A549 (cell line): ENCODE measurements at regions not wholly inside any gene's neighbourhood (a gene's known extent, or its start where the extent isn't known, plus 50 kb on each side); places are given as distances from the start of the nearest gene placed in this dataset.

ENCODE experiments used
- ATAC-seq, 2 experiments: fragments of 200-7000 bp in 1 of 2; fragments of >200 bp in 1 of 2; cut with Nextera tagmentation in 1 of 2; cut with Tn5 transposase in 1 of 2; 3 replicates each; pipeline versions ENCODE4 v1.8.0 to v1.9.1; 2018 to 2020; ENCODE audit warnings: mild to moderate bottlenecking in 1 of 2, moderate library complexity in 1 of 2
- CTCF ChIA-PET: fragments of 300-600 bp; sonication (Branson Sonifier 250); formaldehyde crosslinking; extraction: SDS; loops from one replicate; lab custom pipeline; 2021; ENCODE audit warnings: antibody characterized with exemption, inconsistent platforms; lab: Yijun Ruan, JAX
- POLR2A ChIA-PET: fragments of 350-600 bp; formaldehyde crosslinking; extraction: SDS; loops from one replicate; lab custom pipeline; 2021; ENCODE audit warnings: antibody characterized with exemption, inconsistent platforms; lab: Yijun Ruan, JAX
- DNase-seq, 2 experiments: peaks; one replicate each; pipeline versions ENCODE4 v3.0.0 to v3.0.0-alpha.2; 2011 to 2016; ENCODE audit warnings: low read depth in 1 of 2, low spot score in 1 of 2
- FAIRE-seq: peaks from 2 replicates; lab custom pipeline; 2011; peaks lifted over from hg19 to GRCh38; lab: Jason Lieb, UNC
- H3K27ac ChIP-seq, 2 experiments: fragments of >200 bp; sonication (Bioruptor Twin); formaldehyde crosslinking; 3 replicates each; pipeline ENCODE4 v1.5.1; 2016 to 2017
- H3K4me1 ChIP-seq: fragments of >200 bp; sonication (Bioruptor Twin); formaldehyde crosslinking; 3 replicates; pipeline ENCODE4 v1.6.1; 2016
- H3K4me2 ChIP-seq: fragments of >200 bp; sonication (Bioruptor Twin); formaldehyde crosslinking; 3 replicates; pipeline ENCODE4 v1.6.1; 2016
- H3K4me3 ChIP-seq: fragments of >200 bp; sonication (Bioruptor Twin); formaldehyde crosslinking; 3 replicates; pipeline ENCODE4 v1.5.1; 2016
- H3K9me3 ChIP-seq: fragments of >200 bp; sonication (Bioruptor Twin); formaldehyde crosslinking; 3 replicates; pipeline ENCODE4 v1.6.1; 2016
- CBX2 ChIP-seq: fragments of 200-600 bp; sonication (generic); IDR thresholded peaks from 2 replicates; pipeline ENCODE4 v1.6.1; 2016; ENCODE audit warnings: low read depth, mild to moderate bottlenecking, borderline replicate concordance
- CHD4 ChIP-seq: fragments of 200-600 bp; sonication (generic); IDR thresholded peaks from 2 replicates; pipeline ENCODE4 v1.6.1; 2016; ENCODE audit warnings: antibody characterized with exemption, mild to moderate bottlenecking, borderline replicate concordance
- EHF ChIP-seq: fragments of 250-450 bp; sonication (Bioruptor Pico); IDR thresholded peaks from 2 replicates; pipeline ENCODE4 v1.5.0; 2020; ENCODE audit warnings: mild to moderate bottlenecking
- FOSL2 ChIP-seq, 2 experiments: fragments of 450-650 bp in 1 of 2; fragments of >200 bp in 1 of 2; sonication (Bioruptor Twin) in 1 of 2; formaldehyde crosslinking; IDR thresholded peaks; 2 replicates each; pipeline versions ENCODE4 v1.5.0 to v1.6.1; 2016 to 2020; ENCODE audit warnings: mild to moderate bottlenecking in 1 of 2, moderate library complexity in 1 of 2
- HDAC2 ChIP-seq: fragments of 200-600 bp; sonication (generic); IDR thresholded peaks from 2 replicates; pipeline ENCODE4 v1.6.1; 2016
- HES2 ChIP-seq: fragments of >200 bp; sonication (Bioruptor Twin); formaldehyde crosslinking; IDR thresholded peaks from 2 replicates; pipeline ENCODE4 v1.6.1; 2016
- HOXA7 ChIP-seq: fragments of 250-450 bp; sonication (Bioruptor Pico); IDR thresholded peaks from 2 replicates; pipeline ENCODE4 v1.5.0; 2020; ENCODE audit warnings: mild to moderate bottlenecking, moderate library complexity
- JUN ChIP-seq, 2 experiments: fragments of >200 bp; sonication (Bioruptor Twin); formaldehyde crosslinking; IDR thresholded peaks; 2 replicates in 1 of 2; 3 replicates in 1 of 2; pipeline ENCODE4 v1.6.1; 2016 to 2017
- KDM5A ChIP-seq: fragments of 200-600 bp; sonication (generic); IDR thresholded peaks from 2 replicates; pipeline ENCODE4 v1.6.1; 2016; ENCODE audit warnings: antibody characterized with exemption, mild to moderate bottlenecking
- MAFK ChIP-seq: fragments of 450-650 bp; IDR thresholded peaks from 2 replicates; pipeline ENCODE4 v1.6.1; 2014; ENCODE audit not compliant: partially characterized antibody
- MYC ChIP-seq: IDR thresholded peaks from 2 replicates; pipeline ENCODE4 v1.6.1; 2012; ENCODE audit warnings: mild to moderate bottlenecking, inconsistent platforms, low read length, improper control_type of control experiment, borderline replicate concordance
- NPAS2 ChIP-seq: fragments of 250-450 bp; sonication (Bioruptor Pico); IDR thresholded peaks from 2 replicates; pipeline ENCODE4 v1.8.0; 2022; ENCODE audit warnings: mild to moderate bottlenecking, moderate library complexity, borderline replicate concordance
- PBX3 ChIP-seq: IDR thresholded peaks from 2 replicates; pipeline ENCODE4 v1.6.1; 2012
- POLR2A ChIP-seq: IDR thresholded peaks from 2 replicates; pipeline ENCODE4 v1.6.1; 2012; ENCODE audit warnings: mild to moderate bottlenecking, low read length
- POLR2AphosphoS2 ChIP-seq: conservative IDR thresholded peaks from 2 replicates; pipeline ENCODE4 v1.6.1; 2012; ENCODE audit warnings: low read length, improper control_type of control experiment, inconsistent platforms
- REST ChIP-seq: fragments of 200-600 bp; sonication (generic); IDR thresholded peaks from 2 replicates; pipeline ENCODE4 v1.6.1; 2016; ENCODE audit warnings: antibody characterized with exemption, mild to moderate bottlenecking, moderate library complexity
- SMC3 ChIP-seq: fragments of >200 bp; sonication (Bioruptor Twin); formaldehyde crosslinking; IDR thresholded peaks from 3 replicates; pipeline ENCODE4 v1.6.1; 2018; ENCODE audit warnings: inconsistent platforms
- ZFP36 ChIP-seq: fragments of 450-650 bp; IDR thresholded peaks from 2 replicates; pipeline ENCODE4 v1.6.1; 2014; ENCODE audit warnings: borderline replicate concordance; ENCODE audit not compliant: partially characterized antibody
- ZNF302 ChIP-seq: fragments of 250-450 bp; sonication (Bioruptor Pico); IDR thresholded peaks from 2 replicates; pipeline ENCODE4 v1.9.0; 2021; ENCODE audit warnings: inconsistent platforms, mild to moderate bottlenecking, moderate library complexity
- WGBS: methylation state at CpG from one replicate; pipeline ENCODE4 v1.1.6; 2017; ENCODE audit errors: missing lambda C conversion rate; 5-methylcytosine and 5-hydroxymethylcytosine counted together
- TF ChIP-seq, protein P1 (sequence below): fragments of >200 bp; sonication (Bioruptor Twin); formaldehyde crosslinking; IDR thresholded peaks from 3 replicates; pipeline ENCODE4 v1.5.1; 2016
- TF ChIP-seq, protein P2 (sequence below): fragments of 150-350 bp; IDR thresholded peaks from 2 replicates; pipeline ENCODE4 v1.6.1; 2014; ENCODE audit warnings: low read depth, mild to moderate bottlenecking, low read length
- TF ChIP-seq, protein P3 (sequence below): IDR thresholded peaks from 2 replicates; pipeline ENCODE4 v1.6.1; 2012
- TF ChIP-seq, protein P4 (sequence below): fragments of >200 bp; sonication (Bioruptor Twin); formaldehyde crosslinking; IDR thresholded peaks from 3 replicates; pipeline ENCODE4 v1.6.1; 2016

DNA sequence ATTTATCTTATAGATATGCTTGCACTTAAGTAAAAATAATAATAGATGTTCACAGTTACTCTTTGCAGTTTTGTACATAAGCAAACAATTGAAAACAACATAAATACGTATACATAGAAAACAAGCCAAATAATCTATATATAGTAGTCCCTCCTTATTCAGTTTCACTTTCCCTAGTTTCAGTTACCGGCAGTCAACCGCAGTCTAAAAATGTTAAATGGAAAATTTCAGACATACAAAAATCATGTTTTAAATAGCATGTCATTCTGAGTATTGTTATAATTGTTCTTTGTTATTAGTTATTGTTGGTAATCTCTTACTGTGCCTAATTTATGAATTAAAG, 262.0 kb downstream of the CGGBP1 start:
- ATAC-seq (no peak), FAIRE-seq (no peak), DNase-seq (no peak)
- POLR2A ChIA-PET, result no interaction called here
- TF ChIP-seq HES2 (no peak), ZFP36 (no peak), HOXA7 (CRISPR knock-in tag) (no peak), POLR2A (no peak), SMC3 (no peak), NPAS2 (CRISPR knock-in tag) (no peak), HDAC2 (no peak), KDM5A (no peak), ZNF302 (no peak)
- TF ChIP-seq, protein P1, sequence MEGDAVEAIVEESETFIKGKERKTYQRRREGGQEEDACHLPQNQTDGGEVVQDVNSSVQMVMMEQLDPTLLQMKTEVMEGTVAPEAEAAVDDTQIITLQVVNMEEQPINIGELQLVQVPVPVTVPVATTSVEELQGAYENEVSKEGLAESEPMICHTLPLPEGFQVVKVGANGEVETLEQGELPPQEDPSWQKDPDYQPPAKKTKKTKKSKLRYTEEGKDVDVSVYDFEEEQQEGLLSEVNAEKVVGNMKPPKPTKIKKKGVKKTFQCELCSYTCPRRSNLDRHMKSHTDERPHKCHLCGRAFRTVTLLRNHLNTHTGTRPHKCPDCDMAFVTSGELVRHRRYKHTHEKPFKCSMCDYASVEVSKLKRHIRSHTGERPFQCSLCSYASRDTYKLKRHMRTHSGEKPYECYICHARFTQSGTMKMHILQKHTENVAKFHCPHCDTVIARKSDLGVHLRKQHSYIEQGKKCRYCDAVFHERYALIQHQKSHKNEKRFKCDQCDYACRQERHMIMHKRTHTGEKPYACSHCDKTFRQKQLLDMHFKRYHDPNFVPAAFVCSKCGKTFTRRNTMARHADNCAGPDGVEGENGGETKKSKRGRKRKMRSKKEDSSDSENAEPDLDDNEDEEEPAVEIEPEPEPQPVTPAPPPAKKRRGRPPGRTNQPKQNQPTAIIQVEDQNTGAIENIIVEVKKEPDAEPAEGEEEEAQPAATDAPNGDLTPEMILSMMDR, result no peak
- TF ChIP-seq, protein P2, sequence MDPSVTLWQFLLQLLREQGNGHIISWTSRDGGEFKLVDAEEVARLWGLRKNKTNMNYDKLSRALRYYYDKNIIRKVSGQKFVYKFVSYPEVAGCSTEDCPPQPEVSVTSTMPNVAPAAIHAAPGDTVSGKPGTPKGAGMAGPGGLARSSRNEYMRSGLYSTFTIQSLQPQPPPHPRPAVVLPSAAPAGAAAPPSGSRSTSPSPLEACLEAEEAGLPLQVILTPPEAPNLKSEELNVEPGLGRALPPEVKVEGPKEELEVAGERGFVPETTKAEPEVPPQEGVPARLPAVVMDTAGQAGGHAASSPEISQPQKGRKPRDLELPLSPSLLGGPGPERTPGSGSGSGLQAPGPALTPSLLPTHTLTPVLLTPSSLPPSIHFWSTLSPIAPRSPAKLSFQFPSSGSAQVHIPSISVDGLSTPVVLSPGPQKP, result no peak
- 86% methylated on average over 3 of the region's 3 CpGs for WGBS
- no peaks in the 10 kb centered on the region for H3K9me3 ChIP-seq
- peak overlapping the region; percentile 22; the same call in 2 of the 3 replicates for H3K4me2 ChIP-seq
- peaks cover 15% of the 10 kb centered on the region; the same call in 1 of the 3 replicates for H3K4me1 ChIP-seq
- CTCF ChIA-PET, result no interaction called here
- no peak overlapping the region for H3K27ac ChIP-seq
- no peak overlapping the region for H3K4me3 ChIP-seq

DNA sequence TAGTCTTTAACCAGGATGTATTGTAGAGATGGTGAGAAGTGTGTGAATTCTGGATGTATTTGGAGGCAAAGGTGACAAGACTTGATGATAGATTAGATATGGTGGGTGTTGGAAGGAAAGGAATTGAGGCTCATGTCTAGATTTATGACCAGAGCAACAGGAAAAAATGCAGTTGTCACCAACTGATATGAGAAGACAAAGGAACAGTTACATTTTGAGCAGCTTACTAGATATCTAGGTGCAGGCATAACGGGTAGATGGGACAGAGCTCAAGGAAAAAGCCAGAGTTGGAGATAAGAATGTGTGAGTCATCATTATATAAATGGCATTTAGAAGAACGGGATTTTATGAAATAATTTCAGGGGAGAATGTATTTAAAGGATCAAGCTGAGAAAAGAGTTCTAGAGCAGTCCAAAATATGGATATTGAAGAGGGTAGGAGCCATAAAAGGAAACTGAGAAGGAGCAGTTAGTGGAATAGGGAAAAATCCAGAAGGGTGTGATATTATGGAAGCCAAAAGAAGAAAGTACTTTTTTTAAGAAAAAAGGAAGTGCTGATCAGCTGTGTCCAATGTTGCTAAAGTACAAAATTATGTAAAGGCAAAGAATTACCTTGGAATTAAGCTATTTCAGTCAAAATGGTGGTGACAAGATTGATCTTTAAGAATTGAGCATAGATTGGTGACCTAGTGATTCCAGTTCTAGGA, 262.5 kb downstream of the CGGBP1 start:
- H3K9me3 ChIP-seq, result no peaks in the 10 kb centered on the region
- WGBS, result 17% methylated on average over 2 of the region's 2 CpGs
- no peak overlapping the region for H3K27ac ChIP-seq
- no peak overlapping the region for H3K4me3 ChIP-seq
- DNase-seq, result no peak
- H3K4me1 ChIP-seq, result peaks cover 15% of the 10 kb centered on the region; the same call in 1 of the 3 replicates
- no peak for ATAC-seq
- FAIRE-seq, result no peak
- ChIA-PET CTCF (no interaction called here), POLR2A (no interaction called here)
- no peak for TF ChIP-seq REST
- no peak for TF ChIP-seq FOSL2 (IDR thresholded peaks at IDR 0.05)
- peak; percentile 66 for TF ChIP-seq FOSL2 (CRISPR knock-in tag; IDR thresholded peaks at IDR 0.05)
- H3K4me2 ChIP-seq, result peak overlapping the region; percentile 22; the same call in 2 of the 3 replicates

- Histone ChIP-seq H3K4me2 (peak overlapping the region; percentile 22; the same call in 2 of the 3 replicates), H3K9me3 (no peaks in the 10 kb centered on the region), H3K4me1 (peaks cover 15% of the 10 kb centered on the region; the same call in 1 of the 3 replicates), H3K4me3 (no peak overlapping the region), H3K27ac (no peak overlapping the region)
- 71% methylated on average over 1 of the region's 1 CpG for WGBS
- CTCF ChIA-PET, result interaction anchor here (1.0 kb wide), 1 partner anchor 11 kb away, joined by 4 read pairs; no protein-coding TSS in a partner anchor
- POLR2A ChIA-PET, result no interaction called here
- ATAC-seq, result no peak
- FAIRE-seq, result no peak
- DNase-seq, result no peak
- TF ChIP-seq, protein P3, sequence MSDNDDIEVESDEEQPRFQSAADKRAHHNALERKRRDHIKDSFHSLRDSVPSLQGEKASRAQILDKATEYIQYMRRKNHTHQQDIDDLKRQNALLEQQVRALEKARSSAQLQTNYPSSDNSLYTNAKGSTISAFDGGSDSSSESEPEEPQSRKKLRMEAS, result no peak
- TF ChIP-seq EHF (CRISPR knock-in tag) (no peak), NPAS2 (CRISPR knock-in tag) (no peak), KDM5A (no peak), POLR2A (no peak), PBX3 (no peak), MYC (no peak), ZFP36 (no peak), MAFK (no peak), POLR2AphosphoS2 (no peak), FOSL2 (IDR thresholded peaks at IDR 0.05) (no peak), FOSL2 (CRISPR knock-in tag; IDR thresholded peaks at IDR 0.05) (no peak), CHD4 (no peak), JUN (IDR thresholded peaks at IDR 0.05) (no peak), CBX2 (no peak)
- TF ChIP-seq, protein P4, sequence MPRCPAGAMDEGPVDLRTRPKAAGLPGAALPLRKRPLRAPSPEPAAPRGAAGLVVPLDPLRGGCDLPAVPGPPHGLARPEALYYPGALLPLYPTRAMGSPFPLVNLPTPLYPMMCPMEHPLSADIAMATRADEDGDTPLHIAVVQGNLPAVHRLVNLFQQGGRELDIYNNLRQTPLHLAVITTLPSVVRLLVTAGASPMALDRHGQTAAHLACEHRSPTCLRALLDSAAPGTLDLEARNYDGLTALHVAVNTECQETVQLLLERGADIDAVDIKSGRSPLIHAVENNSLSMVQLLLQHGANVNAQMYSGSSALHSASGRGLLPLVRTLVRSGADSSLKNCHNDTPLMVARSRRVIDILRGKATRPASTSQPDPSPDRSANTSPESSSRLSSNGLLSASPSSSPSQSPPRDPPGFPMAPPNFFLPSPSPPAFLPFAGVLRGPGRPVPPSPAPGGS, result no peak
Observed at GRCh38 chr3:87795701-87796100, 263.1 kb downstream of the CGGBP1 start.
